IPS-15b (cell line): ENCODE measurements at regions not wholly inside any gene's neighbourhood (a gene's known extent, or its start where the extent isn't known, plus 50 kb on each side); places are given as distances from the start of the nearest gene placed in this dataset.
"Not testable (repeated sequence)": the region's sequence is repeated elsewhere in the genome, so short reads cannot be mapped to it uniquely, and the experiment has no call there.

Experiments used
- H3K27me3 ChIP-seq: one replicate; pipeline ENCODE4 v1.6.1; 2013; ENCODE audit warnings: low read length; ENCODE audit not compliant: control insufficient read depth, insufficient read depth
- H3K36me3 ChIP-seq: one replicate; pipeline ENCODE4 v1.6.1; 2013; ENCODE audit warnings: low read length; ENCODE audit not compliant: control insufficient read depth, insufficient read depth
- H3K4me1 ChIP-seq: one replicate; pipeline ENCODE4 v1.6.1; 2013; ENCODE audit warnings: mild to moderate bottlenecking, low read length; ENCODE audit not compliant: control insufficient read depth, insufficient read depth
- H3K4me3 ChIP-seq: one replicate; pipeline ENCODE4 v1.5.1; 2013; ENCODE audit warnings: low read depth, low read length
- H3K9ac ChIP-seq: one replicate; pipeline ENCODE4 v1.6.1; 2013; ENCODE audit warnings: low read depth, mild to moderate bottlenecking, low read length
- H3K9me3 ChIP-seq: one replicate; pipeline ENCODE4 v1.6.1; 2013; ENCODE audit warnings: mild to moderate bottlenecking, low read length; ENCODE audit not compliant: control insufficient read depth, insufficient read depth

GRCh38 chr6:135608031-135608430 is 110.5 kb upstream of the AHI1 start:
- H3K4me3 ChIP-seq: no peak overlapping the region
- H3K4me1 ChIP-seq: no peaks in the 10 kb centered on the region
- H3K9me3 ChIP-seq: no peaks in the 10 kb centered on the region
- H3K9ac ChIP-seq: no peak overlapping the region
- no peaks in the 10 kb centered on the region for H3K27me3 ChIP-seq
- no peaks in the 10 kb centered on the region for H3K36me3 ChIP-seq

GRCh38 chr6:135610192-135610591 is 112.7 kb upstream of the AHI1 start:
- H3K36me3 ChIP-seq, H3K27me3 ChIP-seq, H3K9me3 ChIP-seq, H3K9ac ChIP-seq, H3K4me1 ChIP-seq, H3K4me3 ChIP-seq: not testable (repeated sequence)

- Histone ChIP-seq H3K9ac (no peak overlapping the region), H3K27me3 (no peaks in the 10 kb centered on the region), H3K4me3 (no peak overlapping the region), H3K36me3 (no peaks in the 10 kb centered on the region), H3K9me3 (no peaks in the 10 kb centered on the region), H3K4me1 (no peaks in the 10 kb centered on the region)
These were observed 119.1 kb upstream of the AHI1 start for GRCh38 chr6:135616655-135617054.

- H3K27me3 ChIP-seq: no peaks in the 10 kb centered on the region
- no peaks in the 10 kb centered on the region for H3K9me3 ChIP-seq
- no peaks in the 10 kb centered on the region for H3K36me3 ChIP-seq
- no peak overlapping the region for H3K4me3 ChIP-seq
- H3K9ac ChIP-seq: no peak overlapping the region
- H3K4me1 ChIP-seq: no peaks in the 10 kb centered on the region
These were observed 119.7 kb upstream of the AHI1 start for GRCh38 chr6:135617222-135617621.

GRCh38 chr6:135622081-135622480 is 124.5 kb upstream of the AHI1 start:
- Histone ChIP-seq H3K9ac (no peak overlapping the region), H3K4me3 (no peak overlapping the region), H3K36me3 (no peaks in the 10 kb centered on the region), H3K4me1 (no peaks in the 10 kb centered on the region), H3K27me3 (no peaks in the 10 kb centered on the region), H3K9me3 (no peaks in the 10 kb centered on the region)

GRCh38 chr6:135623979-135624378 is 126.4 kb upstream of the AHI1 start:
- H3K9ac ChIP-seq: no peak overlapping the region
- H3K4me1 ChIP-seq: no peaks in the 10 kb centered on the region
- H3K4me3 ChIP-seq: no peak overlapping the region
- no peaks in the 10 kb centered on the region for H3K27me3 ChIP-seq
- no peaks in the 10 kb centered on the region for H3K9me3 ChIP-seq
- no peaks in the 10 kb centered on the region for H3K36me3 ChIP-seq

- H3K36me3 ChIP-seq: no peaks in the 10 kb centered on the region
- no peaks in the 10 kb centered on the region for H3K9me3 ChIP-seq
- no peak overlapping the region for H3K9ac ChIP-seq
- H3K27me3 ChIP-seq: no peaks in the 10 kb centered on the region
- H3K4me3 ChIP-seq: no peak overlapping the region
- H3K4me1 ChIP-seq: no peaks in the 10 kb centered on the region
These were observed 127.1 kb upstream of the AHI1 start for GRCh38 chr6:135624402-135625295.

- H3K4me1 ChIP-seq, H3K9ac ChIP-seq, H3K4me3 ChIP-seq, H3K27me3 ChIP-seq, H3K9me3 ChIP-seq, H3K36me3 ChIP-seq: not testable (repeated sequence)
These were observed 128.5 kb upstream of the AHI1 start for GRCh38 chr6:135626001-135626400.

- H3K9me3 ChIP-seq: no peaks in the 10 kb centered on the region
- H3K4me3 ChIP-seq: no peak overlapping the region
- H3K4me1 ChIP-seq: no peaks in the 10 kb centered on the region
- no peak overlapping the region for H3K9ac ChIP-seq
- no peaks in the 10 kb centered on the region for H3K27me3 ChIP-seq
- H3K36me3 ChIP-seq: no peaks in the 10 kb centered on the region
These were observed 129.7 kb upstream of the AHI1 start for GRCh38 chr6:135627092-135627715.

GRCh38 chr6:135630789-135631376 is 133.3 kb upstream of the AHI1 start:
- Histone ChIP-seq H3K36me3 (no peaks in the 10 kb centered on the region), H3K9me3 (no peaks in the 10 kb centered on the region), H3K4me3 (no peak overlapping the region), H3K27me3 (no peaks in the 10 kb centered on the region), H3K4me1 (no peaks in the 10 kb centered on the region), H3K9ac (no peak overlapping the region)

GRCh38 chr6:135631821-135632220 is 134.3 kb upstream of the AHI1 start:
- Histone ChIP-seq H3K27me3 (no peaks in the 10 kb centered on the region), H3K36me3 (no peaks in the 10 kb centered on the region)

GRCh38 chr6:135633573-135633972 is 136.0 kb upstream of the AHI1 start:
- Histone ChIP-seq H3K36me3 (no peaks in the 10 kb centered on the region), H3K9me3 (no peaks in the 10 kb centered on the region), H3K4me3 (no peak overlapping the region), H3K27me3 (no peaks in the 10 kb centered on the region), H3K4me1 (no peaks in the 10 kb centered on the region), H3K9ac (no peak overlapping the region)

More at GRCh38 chr6:135631821-135632220, 134.3 kb upstream of the AHI1 start:
- Histone ChIP-seq H3K9me3 (no peaks in the 10 kb centered on the region), H3K4me3 (no peak overlapping the region), H3K4me1 (no peaks in the 10 kb centered on the region), H3K9ac (no peak overlapping the region)
